Motor neuron (in vitro differentiated cells): ENCODE measurements at regions not wholly inside any gene's neighbourhood (a gene's known extent, or its start where the extent isn't known, plus 50 kb on each side); places are given as distances from the start of the nearest gene placed in this dataset.

ENCODE experiments used
- ATAC-seq, 8 experiments: fragments of 200-7000 bp; cut with Tn5 transposase; replicated peaks in 6 of 8; 2 replicates each; pipeline ENCODE4 v1.8.0; 2021; ENCODE audit warnings: mild to moderate bottlenecking in 8 of 8, moderate library complexity in 8 of 8
- H3K27ac ChIP-seq, 2 donors: fragments of 250-450 bp; sonication (Bioruptor Pico); 2 replicates each; pipeline ENCODE4 v1.9.0; 2021; ENCODE audit warnings: antibody characterized with exemption in 2 of 2, mild to moderate bottlenecking in 2 of 2, moderate library complexity in 1 of 2
- H3K4me1 ChIP-seq, 2 donors: fragments of 250-450 bp; sonication (Bioruptor Pico); replicated peaks in 1 of 2; 2 replicates each; pipeline ENCODE4 v1.6.1; 2021; ENCODE audit warnings: antibody characterized with exemption in 2 of 2, mild to moderate bottlenecking in 2 of 2, moderate library complexity in 1 of 2
- H3K4me3 ChIP-seq, 5 donors: fragments of 250-450 bp; sonication (Bioruptor Pico); 2 replicates each; pipeline ENCODE4 v1.9.0; 2021; ENCODE audit warnings: antibody characterized with exemption in 5 of 5, mild to moderate bottlenecking in 5 of 5, moderate library complexity in 4 of 5
- WGBS, 10 experiments: fragments of 450-650 bp; shearing (Covaris generic); methylation state at CpG; one replicate each; pipeline ENCODE4 v1.0.0; 2022; 5-methylcytosine and 5-hydroxymethylcytosine counted together
- in situ Hi-C, 9 experiments: fragments of 400-800 bp; cut with MboI; loops; one replicate each; pipeline ENCODE4 v1.15.0; 2021; ENCODE audit warnings: low sequenced_read_pairs in 9 of 9, low pct_unique_long_range_greater_than_20kb in 2 of 9; ENCODE audit not compliant: unreplicated experiment in 9 of 9

GRCh38 chr2:41726364-41726763, 321.5 kb upstream of the PKDCC start:
- 60 to 97% (median 80%) methylated on average over 1 to 5 of the region's 6 CpGs; no CpG with 5 or more reads in 5 of the 10 experiments for WGBS, 10 experiments
- in situ Hi-C loops = no loop called here

GRCh38 chr2:41727152-41727551, 320.7 kb upstream of the PKDCC start:
- no peak for ATAC-seq
- Histone ChIP-seq H3K27ac (no peak overlapping the region), H3K4me1 (peaks cover 0 to 21% of the 10 kb centered on the region in 2 donors), H3K4me3 (no peak overlapping the region)
- in situ Hi-C loops = no loop called here
- 20 to 100% (median 84%) methylated on average over 1 to 2 of the region's 2 CpGs; no CpG with 5 or more reads in 3 of the 10 experiments for WGBS, 10 experiments

More at GRCh38 chr2:41726364-41726763, 321.5 kb upstream of the PKDCC start:
- ATAC-seq = peak in 2 of 8 experiments; percentile 31 to 36
- H3K4me1 ChIP-seq = peaks cover 0 to 21% of the 10 kb centered on the region in 2 donors
- no peak overlapping the region for H3K27ac ChIP-seq
- no peak overlapping the region for H3K4me3 ChIP-seq

DNA sequence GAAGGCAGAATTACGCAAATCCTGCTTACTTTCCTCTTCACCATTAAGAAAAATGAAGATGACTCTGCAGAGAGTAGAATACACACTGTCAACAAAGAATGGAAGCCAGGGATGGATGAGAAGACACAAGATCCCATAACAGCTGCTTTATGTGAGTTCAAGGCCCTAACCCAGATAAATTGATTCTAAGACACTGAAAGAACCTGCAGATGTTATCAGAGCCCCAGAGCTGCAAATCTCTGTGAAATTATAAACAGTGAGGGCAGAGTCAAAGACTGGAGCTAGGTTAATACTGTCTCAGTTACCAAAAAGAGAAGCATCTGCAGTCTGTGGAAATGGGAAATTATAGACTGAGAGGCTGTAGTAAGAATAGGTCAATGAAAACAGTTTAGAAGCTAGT, 320.1 kb upstream of the PKDCC start:
- Histone ChIP-seq H3K4me3 (no peak overlapping the region), H3K4me1 (peaks cover 0 to 21% of the 10 kb centered on the region in 2 donors), H3K27ac (no peak overlapping the region)
- 0 to 100% (median 32%) methylated on average over 1 of the region's 1 CpG; no CpG with 5 or more reads in 4 of the 10 experiments for WGBS, 10 experiments
- in situ Hi-C loops = no loop called here
- ATAC-seq = no peak

GRCh38 chr2:41728788-41729338, 319.0 kb upstream of the PKDCC start:
- 0 to 100% (median 70%) methylated on average over 1 to 5 of the region's 5 CpGs; no CpG with 5 or more reads in 1 of the 10 experiments for WGBS, 10 experiments
- Histone ChIP-seq H3K4me3 (no peak overlapping the region), H3K4me1 (peaks cover 0 to 11% of the 10 kb centered on the region in 2 donors), H3K27ac (no peak overlapping the region)
- in situ Hi-C loops = no loop called here
- ATAC-seq = no peak

- in situ Hi-C loops = no loop called here
- no peak for ATAC-seq
- no peak overlapping the region for H3K4me3 ChIP-seq
- 0 to 100% (median 66%) methylated on average over 1 to 6 of the region's 11 CpGs for WGBS, 10 experiments
- H3K27ac ChIP-seq = no peak overlapping the region
- H3K4me1 ChIP-seq = peaks cover 0 to 1% of the 10 kb centered on the region in 2 donors
Measured at GRCh38 chr2:41729800-41730364, 317.9 kb upstream of the PKDCC start.

DNA sequence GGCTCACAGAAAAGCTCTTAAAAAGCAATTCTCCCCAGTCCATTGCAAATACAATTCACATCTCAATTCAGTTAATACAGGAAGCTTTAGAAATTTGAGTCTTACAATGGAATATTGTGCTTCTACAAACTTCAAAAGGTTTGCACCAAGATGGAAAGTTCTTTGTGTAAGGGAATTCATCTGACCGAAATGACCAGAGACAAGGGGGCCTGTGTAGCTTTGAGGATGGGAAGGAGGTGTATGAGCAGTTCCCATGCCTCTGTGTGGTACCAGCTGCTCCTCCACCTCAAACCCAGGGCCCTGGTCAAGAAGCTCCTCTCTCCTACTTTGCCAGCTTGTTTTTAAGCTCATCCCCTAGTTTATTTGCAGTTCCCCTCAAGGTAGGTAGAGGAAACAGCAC, 312.8 kb upstream of the PKDCC start:
- H3K4me3 ChIP-seq = no peak overlapping the region
- WGBS, 10 experiments = 29 to 100% (median 84%) methylated on average over 1 of the region's 1 CpG; no CpG with 5 or more reads in 4 of the 10 experiments
- no peak overlapping the region for H3K27ac ChIP-seq
- in situ Hi-C loops = no loop called here
- ATAC-seq = no peak
- H3K4me1 ChIP-seq = no peaks in the 10 kb centered on the region

GRCh38 chr2:41735476-41735875, 312.3 kb upstream of the PKDCC start:
- WGBS, 10 experiments = 0 to 100% (median 85%) methylated on average over 1 to 2 of the region's 2 CpGs; no CpG with 5 or more reads in 1 of the 10 experiments
- H3K4me1 ChIP-seq = no peaks in the 10 kb centered on the region
- in situ Hi-C loops = no loop called here
- no peak for ATAC-seq
- H3K27ac ChIP-seq = no peak overlapping the region
- H3K4me3 ChIP-seq = no peak overlapping the region

- no peak overlapping the region for H3K27ac ChIP-seq
- no peak overlapping the region for H3K4me3 ChIP-seq
- H3K4me1 ChIP-seq = peaks cover 0 to under 1% of the 10 kb centered on the region in 2 donors
- WGBS, 10 experiments = 20 to 100% (median 85%) methylated on average over 2 to 5 of the region's 5 CpGs; no CpG with 5 or more reads in 3 of the 10 experiments
- no peak for ATAC-seq
- in situ Hi-C loops = no loop called here
Measured at GRCh38 chr2:41736105-41736567, 311.7 kb upstream of the PKDCC start.

- no peak for ATAC-seq
- 77 to 83% (median 80%) methylated on average over 1 to 3 of the region's 3 CpGs; no CpG with 5 or more reads in 7 of the 10 experiments for WGBS, 10 experiments
- Histone ChIP-seq H3K4me1 (peaks cover 0 to 5% of the 10 kb centered on the region in 2 donors), H3K27ac (no peak overlapping the region), H3K4me3 (no peak overlapping the region)
- in situ Hi-C loops = no loop called here
Measured at GRCh38 chr2:41736586-41736985, 311.2 kb upstream of the PKDCC start.

GRCh38 chr2:41737888-41738287, 309.9 kb upstream of the PKDCC start:
- WGBS, 10 experiments = 20 to 100% (median 79%) methylated on average over 1 to 2 of the region's 2 CpGs; no CpG with 5 or more reads in 2 of the 10 experiments
- Histone ChIP-seq H3K4me1 (peaks cover 5 to 18% of the 10 kb centered on the region in 2 donors), H3K27ac (no peak overlapping the region), H3K4me3 (no peak overlapping the region)
- in situ Hi-C loops = no loop called here
- no peak for ATAC-seq

DNA sequence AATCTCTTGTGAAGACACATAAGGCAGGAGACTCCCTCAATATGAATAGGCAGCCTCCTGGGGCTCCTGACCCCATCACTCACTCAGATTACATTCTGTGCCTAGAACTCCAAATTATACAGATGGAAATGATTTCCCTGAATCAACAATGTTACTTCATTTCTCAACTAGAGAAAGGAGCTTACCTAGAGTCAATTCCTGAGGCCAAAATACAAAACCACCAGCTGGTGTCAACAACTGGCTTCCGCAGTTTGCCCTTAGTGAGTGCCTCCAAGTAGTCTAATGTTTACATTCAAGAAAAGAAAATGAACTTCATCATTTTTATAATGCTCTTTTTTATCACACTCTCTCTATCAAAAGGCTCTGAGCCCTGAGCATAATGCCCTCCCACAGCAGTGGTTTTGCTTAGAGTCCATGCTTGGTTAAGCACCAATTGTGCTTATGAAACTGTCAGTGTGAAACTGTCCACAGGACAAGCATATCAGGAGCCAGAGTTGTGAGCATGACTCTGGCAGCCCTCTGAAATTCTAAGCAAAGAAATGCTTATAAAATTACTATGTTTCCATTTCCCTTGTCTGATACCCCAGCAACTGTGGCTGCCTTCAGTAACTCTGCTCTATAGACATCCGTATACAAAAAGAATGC, 305.7 kb upstream of the PKDCC start:
- Histone ChIP-seq H3K4me1 (peaks cover 5 to 28% of the 10 kb centered on the region in 2 donors), H3K27ac (peak overlapping the region in 1 of 2 donors; percentile 31), H3K4me3 (no peak overlapping the region)
- WGBS, 10 experiments = 40 to 88% (median 75%) methylated on average over 1 to 2 of the region's 2 CpGs; no CpG with 5 or more reads in 1 of the 10 experiments
- peak in 4 of 8 experiments; percentile 40 to 47 (median 43) for ATAC-seq
- in situ Hi-C loops = no loop called here

DNA sequence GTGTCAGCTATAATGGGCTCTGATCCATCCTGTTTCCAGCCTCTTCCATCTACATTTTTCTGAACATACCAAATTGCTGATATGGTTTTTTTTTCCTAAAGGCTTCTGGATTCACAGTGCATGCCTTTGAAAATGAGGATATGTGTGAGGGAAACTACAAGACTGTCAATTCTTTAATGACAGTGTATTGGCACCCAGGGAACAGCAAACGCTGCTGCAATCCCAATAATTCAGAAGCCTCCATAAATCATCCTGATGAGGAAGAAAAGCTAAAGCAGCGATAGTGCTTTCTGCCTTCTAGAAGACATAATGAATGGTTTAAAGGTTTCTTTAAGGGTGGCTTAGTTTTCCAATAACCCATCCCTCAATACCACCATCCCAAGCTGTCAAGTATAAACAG, 304.5 kb upstream of the PKDCC start:
- in situ Hi-C loops = no loop called here
- ATAC-seq = peak in 3 of 8 experiments; percentile 53 to 63 (median 61)
- WGBS, 10 experiments = 0 to 38% (median 13%) methylated on average over 1 to 2 of the region's 2 CpGs; no CpG with 5 or more reads in 5 of the 10 experiments
- Histone ChIP-seq H3K4me1 (peaks cover 5 to 28% of the 10 kb centered on the region in 2 donors), H3K27ac (peak overlapping the region; percentile 31), H3K4me3 (no peak overlapping the region)

- ATAC-seq = no peak
- no peak overlapping the region for H3K27ac ChIP-seq
- H3K4me3 ChIP-seq = no peak overlapping the region
- in situ Hi-C loops = no loop called here
- H3K4me1 ChIP-seq = no peaks in the 10 kb centered on the region
- 0 to 78% (median 48%) methylated on average over 1 to 3 of the region's 3 CpGs; no CpG with 5 or more reads in 1 of the 10 experiments for WGBS, 10 experiments
Measured at GRCh38 chr2:41750829-41751228, 297.0 kb upstream of the PKDCC start.
